Mucosa of stomach (tissue), 1 donor: ENCODE measurements at regions not wholly inside any gene's neighbourhood (a gene's known extent, or its start where the extent isn't known, plus 50 kb on each side); places are given as distances from the start of the nearest gene placed in this dataset.

Experiments
- H3K27me3 ChIP-seq: one replicate; pipeline ENCODE4 v1.7.0; 2013; ENCODE audit warnings: mild to moderate bottlenecking, low read length; ENCODE audit not compliant: control insufficient read depth, insufficient read depth
- H3K36me3 ChIP-seq: one replicate; pipeline ENCODE4 v1.7.0; 2013; ENCODE audit warnings: low read length; ENCODE audit not compliant: control insufficient read depth, insufficient read depth
- H3K4me1 ChIP-seq: one replicate; pipeline ENCODE4 v1.7.0; 2013; ENCODE audit warnings: mild to moderate bottlenecking, low read length; ENCODE audit not compliant: control insufficient read depth, insufficient read depth
- H3K4me3 ChIP-seq: one replicate; pipeline ENCODE4 v1.7.0; 2013; ENCODE audit warnings: low read length
- H3K9ac ChIP-seq: one replicate; pipeline ENCODE4 v1.7.0; 2013; ENCODE audit warnings: mild to moderate bottlenecking, low read length, moderate library complexity
- H3K9me3 ChIP-seq: one replicate; pipeline ENCODE4 v1.7.0; 2013; ENCODE audit warnings: mild to moderate bottlenecking, low read length, moderate library complexity; ENCODE audit not compliant: control insufficient read depth
- donor health status: Pancreatic carcinoma.

GRCh38 chr12:68406134-68406576 is 74.0 kb upstream of the MDM1 start:
- H3K4me3 ChIP-seq: no peak overlapping the region
- H3K9ac ChIP-seq: peak overlapping the region; percentile 42

GRCh38 chr12:68406911-68407310 is 74.7 kb upstream of the MDM1 start:
- H3K9ac ChIP-seq: no peak overlapping the region

More at GRCh38 chr12:68406134-68406576, 74.0 kb upstream of the MDM1 start:
- Histone ChIP-seq H3K4me1 (peaks cover 24% of the 10 kb centered on the region), H3K36me3 (no peaks in the 10 kb centered on the region), H3K27me3 (no peaks in the 10 kb centered on the region), H3K9me3 (no peaks in the 10 kb centered on the region)

GRCh38 chr12:68410018-68410660 is 78.0 kb upstream of the MDM1 start:
- Histone ChIP-seq H3K36me3 (no peaks in the 10 kb centered on the region), H3K9ac (no peak overlapping the region), H3K4me1 (peaks cover 20% of the 10 kb centered on the region), H3K4me3 (no peak overlapping the region), H3K9me3 (no peaks in the 10 kb centered on the region), H3K27me3 (no peaks in the 10 kb centered on the region)

More at GRCh38 chr12:68406911-68407310, 74.7 kb upstream of the MDM1 start:
- Histone ChIP-seq H3K4me1 (peaks cover 24% of the 10 kb centered on the region), H3K4me3 (no peak overlapping the region), H3K9me3 (no peaks in the 10 kb centered on the region), H3K27me3 (no peaks in the 10 kb centered on the region), H3K36me3 (no peaks in the 10 kb centered on the region)

GRCh38 chr12:68411371-68411770 is 79.2 kb upstream of the MDM1 start:
- H3K36me3 ChIP-seq: no peaks in the 10 kb centered on the region
- H3K27me3 ChIP-seq: no peaks in the 10 kb centered on the region
- H3K9ac ChIP-seq: no peak overlapping the region
- H3K9me3 ChIP-seq: no peaks in the 10 kb centered on the region
- H3K4me3 ChIP-seq: no peak overlapping the region
- H3K4me1 ChIP-seq: peaks cover 8% of the 10 kb centered on the region

- no peak overlapping the region for H3K9ac ChIP-seq
- no peaks in the 10 kb centered on the region for H3K36me3 ChIP-seq
- no peaks in the 10 kb centered on the region for H3K9me3 ChIP-seq
- no peak overlapping the region for H3K4me3 ChIP-seq
- no peaks in the 10 kb centered on the region for H3K27me3 ChIP-seq
- H3K4me1 ChIP-seq: peaks cover 2% of the 10 kb centered on the region
These were observed 82.8 kb upstream of the MDM1 start for GRCh38 chr12:68414988-68415387.

- Histone ChIP-seq H3K36me3 (no peaks in the 10 kb centered on the region), H3K4me3 (no peak overlapping the region), H3K4me1 (peaks cover 15% of the 10 kb centered on the region), H3K9me3 (no peaks in the 10 kb centered on the region), H3K9ac (no peak overlapping the region), H3K27me3 (no peaks in the 10 kb centered on the region)
These were observed 84.2 kb upstream of the MDM1 start for GRCh38 chr12:68416350-68416749.

- H3K4me1 ChIP-seq: peaks cover 15% of the 10 kb centered on the region
- no peaks in the 10 kb centered on the region for H3K36me3 ChIP-seq
- no peaks in the 10 kb centered on the region for H3K27me3 ChIP-seq
- no peak overlapping the region for H3K4me3 ChIP-seq
- H3K9ac ChIP-seq: no peak overlapping the region
- H3K9me3 ChIP-seq: no peaks in the 10 kb centered on the region
These were observed 84.7 kb upstream of the MDM1 start for GRCh38 chr12:68416826-68417225.

GRCh38 chr12:68418137-68418460 is 85.9 kb upstream of the MDM1 start:
- H3K36me3 ChIP-seq: no peaks in the 10 kb centered on the region
- no peak overlapping the region for H3K4me3 ChIP-seq

GRCh38 chr12:68420225-68421010 is 88.3 kb upstream of the MDM1 start:
- H3K9me3 ChIP-seq: no peaks in the 10 kb centered on the region
- H3K4me3 ChIP-seq: no peak overlapping the region
- no peak overlapping the region for H3K9ac ChIP-seq
- H3K36me3 ChIP-seq: no peaks in the 10 kb centered on the region
- H3K4me1 ChIP-seq: peaks cover 15% of the 10 kb centered on the region
- no peaks in the 10 kb centered on the region for H3K27me3 ChIP-seq

More at GRCh38 chr12:68418137-68418460, 85.9 kb upstream of the MDM1 start:
- H3K9me3 ChIP-seq: no peaks in the 10 kb centered on the region
- no peaks in the 10 kb centered on the region for H3K27me3 ChIP-seq
- H3K9ac ChIP-seq: no peak overlapping the region
- H3K4me1 ChIP-seq: peaks cover 15% of the 10 kb centered on the region

- H3K36me3 ChIP-seq: no peaks in the 10 kb centered on the region
- no peaks in the 10 kb centered on the region for H3K27me3 ChIP-seq
- H3K4me3 ChIP-seq: no peak overlapping the region
- H3K4me1 ChIP-seq: peaks cover 15% of the 10 kb centered on the region
- H3K9me3 ChIP-seq: no peaks in the 10 kb centered on the region
- H3K9ac ChIP-seq: no peak overlapping the region
These were observed 90.0 kb upstream of the MDM1 start for GRCh38 chr12:68422159-68422558.

GRCh38 chr12:68422956-68423574 is 90.9 kb upstream of the MDM1 start:
- Histone ChIP-seq H3K4me3 (no peak overlapping the region), H3K4me1 (peaks cover 17% of the 10 kb centered on the region), H3K27me3 (no peaks in the 10 kb centered on the region)

GRCh38 chr12:68425998-68426397 is 93.8 kb upstream of the MDM1 start:
- Histone ChIP-seq H3K27me3 (no peaks in the 10 kb centered on the region), H3K4me1 (peaks cover 15% of the 10 kb centered on the region), H3K4me3 (no peak overlapping the region), H3K36me3 (no peaks in the 10 kb centered on the region), H3K9me3 (no peaks in the 10 kb centered on the region), H3K9ac (no peak overlapping the region)

More at GRCh38 chr12:68422956-68423574, 90.9 kb upstream of the MDM1 start:
- H3K9me3 ChIP-seq: no peaks in the 10 kb centered on the region
- no peaks in the 10 kb centered on the region for H3K36me3 ChIP-seq
- H3K9ac ChIP-seq: no peak overlapping the region
